GM21447 (cell line): ENCODE measurements at regions not wholly inside any gene's neighbourhood (a gene's known extent, or its start where the extent isn't known, plus 50 kb on each side); places are given as distances from the start of the nearest gene placed in this dataset.

Experiments
- ATAC-seq: cut with Tn5 transposase; IDR thresholded peaks from one replicate; pipeline ENCODE4 v1.9.1; 2021; ENCODE audit not compliant: unreplicated experiment

DNA sequence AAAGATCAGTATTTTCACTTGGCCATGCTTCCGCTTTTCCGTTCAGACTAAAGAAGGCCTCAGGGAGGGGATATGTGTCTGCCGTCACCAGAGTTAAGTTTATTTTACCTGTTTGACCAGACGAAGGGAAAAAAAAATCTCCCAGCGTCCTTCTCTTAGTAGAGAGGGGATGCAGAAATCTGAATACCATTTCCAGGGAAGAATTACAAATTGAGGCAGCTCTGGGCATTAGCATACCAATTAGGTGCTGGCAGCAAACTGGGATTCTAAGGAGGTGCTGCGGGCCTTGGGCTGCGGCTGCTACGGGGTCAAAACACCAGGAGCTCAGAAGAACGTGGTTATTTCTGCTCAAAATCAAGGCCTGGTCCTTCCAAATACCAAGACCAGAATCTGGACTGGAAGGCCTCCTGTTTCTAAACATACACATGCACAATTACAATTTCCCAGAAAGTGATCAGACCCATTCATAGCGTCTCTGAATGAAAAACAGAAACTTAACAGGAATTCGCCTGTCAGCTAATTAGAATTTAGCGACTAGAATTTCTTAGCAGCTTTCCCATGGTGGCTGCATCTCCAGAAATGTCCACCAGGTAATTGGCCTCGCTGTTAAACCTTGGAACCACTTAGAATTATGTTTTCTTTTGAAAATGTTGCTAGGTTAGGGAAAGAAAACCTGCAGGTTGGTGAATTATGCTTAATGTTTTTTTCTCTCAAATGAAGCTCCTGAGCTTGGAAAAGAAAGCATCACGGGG is 617.0 kb downstream of the VRK1 start:
- no peak for ATAC-seq

DNA sequence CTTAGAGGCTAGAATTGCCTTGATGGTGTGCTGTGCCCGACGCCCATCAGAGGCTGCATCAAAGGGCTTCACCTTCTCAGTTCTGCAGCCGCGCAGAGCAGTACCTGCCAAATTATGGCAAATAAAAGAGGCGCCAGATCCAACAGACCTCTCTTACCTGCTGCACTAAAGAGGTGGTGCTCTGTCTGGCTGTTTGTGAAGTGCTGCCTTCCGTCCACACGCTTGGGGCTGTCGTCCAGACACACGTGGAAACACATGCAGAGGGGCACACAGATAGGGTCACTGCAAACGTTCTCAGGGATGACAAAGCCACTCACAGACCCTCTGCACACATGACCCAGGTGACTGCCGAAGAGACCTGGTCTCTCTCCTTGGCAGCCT is 617.5 kb downstream of the VRK1 start:
- no peak for ATAC-seq

DNA sequence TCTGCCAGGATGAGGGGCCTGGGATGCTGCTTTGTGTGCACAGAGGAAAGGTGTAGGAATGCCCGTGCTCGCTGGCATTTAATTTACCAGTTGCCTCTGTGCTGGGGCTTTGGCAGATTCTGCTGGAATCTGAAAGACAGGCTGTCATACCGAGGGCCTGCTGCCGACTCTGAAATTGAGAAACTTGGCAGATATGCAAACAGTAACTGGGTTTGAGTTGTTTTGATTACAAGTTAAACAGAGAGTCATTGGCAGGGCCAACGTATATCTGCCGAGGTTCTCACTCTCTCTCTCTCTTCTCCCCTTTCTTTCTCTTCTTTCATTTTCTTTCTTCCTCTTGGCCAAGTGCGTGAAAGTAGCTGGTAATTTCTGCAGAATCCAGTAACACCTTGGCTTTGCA is 618.7 kb downstream of the VRK1 start:
- no peak for ATAC-seq

DNA sequence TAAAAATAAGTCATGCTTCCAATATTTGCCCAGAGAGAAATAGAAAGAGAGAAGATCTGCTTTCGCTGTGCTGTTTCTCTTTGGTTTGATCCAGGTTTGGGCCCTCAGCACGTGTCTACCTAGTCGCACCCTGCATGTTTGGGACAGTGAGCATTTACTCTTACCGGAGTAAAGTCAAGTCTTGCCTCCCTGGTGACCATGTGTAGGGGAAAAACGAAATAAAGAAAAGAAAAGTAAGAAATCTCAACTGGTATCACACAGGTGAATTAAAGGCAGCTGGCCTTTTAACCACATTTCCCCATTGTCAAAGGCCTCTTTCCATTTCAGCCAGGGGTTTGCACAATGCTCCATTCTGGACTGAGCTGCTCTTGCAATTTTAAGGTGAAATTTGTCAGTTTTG is 619.4 kb downstream of the VRK1 start:
- no peak for ATAC-seq

DNA sequence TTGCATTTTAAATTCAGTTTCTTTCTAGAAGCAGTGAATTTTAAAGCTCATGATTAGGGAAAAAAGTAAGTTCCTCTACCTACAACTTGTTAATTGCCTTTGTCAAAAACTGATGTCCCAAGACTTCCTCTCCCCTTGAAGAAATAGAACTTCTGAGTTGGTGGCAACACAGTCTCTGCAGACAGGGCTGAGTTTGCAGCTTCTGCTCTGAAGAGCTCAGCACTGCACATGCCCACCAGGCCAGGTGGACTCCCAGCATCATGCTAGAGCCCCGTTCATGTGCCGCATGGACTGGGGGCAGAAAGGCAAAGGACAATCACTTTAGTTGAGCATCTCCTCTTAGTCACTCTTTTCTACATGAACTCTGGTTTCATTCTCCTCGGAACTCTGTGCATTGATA is 620.1 kb downstream of the VRK1 start:
- ATAC-seq = no peak

DNA sequence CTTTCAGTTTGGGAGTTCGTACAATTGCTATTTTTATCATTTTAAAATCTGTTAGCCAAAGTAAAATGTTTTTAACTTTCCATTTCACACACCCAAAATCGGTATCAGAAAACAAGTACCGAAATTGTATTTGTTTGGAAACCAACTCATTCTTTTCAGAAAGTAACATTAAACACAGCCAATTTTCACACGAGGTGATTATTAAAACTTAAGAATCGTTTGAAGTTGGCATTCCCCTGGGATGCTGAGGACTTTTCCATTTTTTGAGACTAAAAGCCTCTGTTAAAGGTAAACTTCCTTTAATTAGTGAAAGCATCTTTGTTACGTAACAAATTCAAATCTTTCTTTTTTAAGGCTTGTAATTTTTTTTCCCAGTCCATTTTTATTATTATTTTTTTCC is 623.0 kb downstream of the VRK1 start:
- no peak for ATAC-seq

DNA sequence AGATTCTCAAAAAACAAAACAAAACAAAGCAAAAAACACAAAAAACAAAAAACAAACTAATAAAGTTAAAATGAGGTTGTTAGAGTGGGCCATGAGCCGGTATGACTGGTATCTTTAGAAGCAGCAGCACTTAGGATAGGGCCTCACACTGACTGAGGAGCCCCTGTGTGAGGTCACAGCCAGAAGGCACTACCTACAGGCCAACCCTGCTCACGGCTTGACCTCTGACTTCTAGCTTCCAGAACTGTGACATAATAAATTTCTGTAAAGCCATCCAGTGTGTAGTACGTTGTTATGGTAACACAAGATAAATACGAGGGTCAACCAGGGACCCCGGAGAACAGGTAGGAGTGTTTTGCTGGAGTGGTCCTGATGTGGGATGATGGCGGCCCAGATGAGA is 629.6 kb downstream of the VRK1 start:
- no peak for ATAC-seq

DNA sequence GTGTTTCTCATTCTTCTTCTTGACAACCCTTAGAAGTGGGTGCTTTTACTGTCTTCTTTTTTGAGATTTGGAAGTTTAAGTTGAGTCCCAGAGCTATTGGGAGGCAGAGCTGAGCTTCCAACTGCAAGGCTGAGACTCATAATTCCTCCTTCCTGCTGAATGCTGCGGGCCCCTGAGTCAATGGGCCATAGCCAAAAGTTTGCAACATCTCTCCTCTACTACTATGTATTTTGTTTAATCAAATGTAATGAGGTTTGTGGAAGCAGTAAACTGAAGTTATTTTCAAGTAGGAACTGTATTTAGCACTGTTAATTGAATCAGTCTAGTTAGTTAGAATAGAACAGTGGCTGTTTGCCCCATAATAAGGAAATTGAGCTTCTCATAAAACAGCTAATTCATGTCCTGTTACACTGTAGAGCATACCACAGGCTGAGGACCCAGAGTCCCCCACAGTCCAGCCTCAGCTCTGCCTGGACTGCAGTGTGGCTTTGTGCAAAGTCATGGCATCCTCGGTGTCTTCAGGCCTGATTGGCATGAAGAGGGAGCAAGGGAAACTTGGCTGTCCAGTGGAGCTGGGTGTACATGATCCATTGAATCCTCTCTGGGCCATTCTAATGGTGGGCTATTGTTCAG is 631.7 kb downstream of the VRK1 start:
- no peak for ATAC-seq

DNA sequence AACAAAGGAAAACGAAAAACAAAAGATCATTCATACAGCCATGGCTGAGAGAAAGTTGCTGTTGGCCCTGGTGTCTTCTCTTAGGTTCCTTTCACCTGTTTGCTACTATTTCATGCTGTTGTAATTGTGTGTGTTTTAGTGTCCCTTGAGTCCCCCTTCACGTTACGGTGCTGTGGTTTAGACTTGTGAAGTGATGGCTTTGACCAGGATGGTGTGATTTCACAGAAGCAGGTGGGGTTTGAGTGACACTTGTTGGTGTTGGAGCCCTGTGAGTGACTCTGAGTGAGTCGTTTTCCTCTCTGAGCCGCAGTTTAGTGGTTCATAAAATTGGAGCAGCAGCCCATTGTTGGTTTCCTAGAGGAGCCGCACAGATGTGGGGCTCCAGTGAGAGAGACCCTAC is 635.4 kb downstream of the VRK1 start:
- ATAC-seq = no peak

DNA sequence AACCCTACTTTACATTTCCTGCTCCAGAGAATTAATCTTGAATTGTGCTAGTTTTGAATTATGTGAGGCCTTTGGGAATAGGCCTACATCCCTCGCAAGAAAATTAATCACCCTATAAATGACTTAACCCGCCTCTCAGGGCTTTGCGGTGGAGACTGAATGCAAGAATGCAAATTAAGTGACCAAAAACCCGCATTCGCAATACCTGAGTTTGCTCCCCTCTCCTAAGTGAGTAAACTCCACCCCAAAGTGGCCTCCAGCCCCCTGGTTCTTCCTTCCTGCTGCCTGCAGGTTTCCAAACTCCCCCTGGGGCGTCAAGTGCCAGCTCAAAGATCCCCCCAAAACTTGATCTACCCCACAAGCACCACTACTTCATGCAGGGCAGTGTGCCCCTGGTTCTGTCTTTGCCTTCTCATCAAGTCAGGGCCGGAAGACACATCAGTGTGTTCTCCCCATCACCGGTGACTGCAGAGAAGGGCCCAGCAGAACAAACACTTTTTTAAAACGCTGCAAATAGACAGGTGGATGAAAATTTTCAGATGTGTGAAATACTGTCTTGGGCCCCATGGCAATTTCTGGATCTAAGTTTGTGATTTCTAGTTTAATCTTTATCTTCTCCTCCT is 644.7 kb downstream of the VRK1 start:
- no peak for ATAC-seq

DNA sequence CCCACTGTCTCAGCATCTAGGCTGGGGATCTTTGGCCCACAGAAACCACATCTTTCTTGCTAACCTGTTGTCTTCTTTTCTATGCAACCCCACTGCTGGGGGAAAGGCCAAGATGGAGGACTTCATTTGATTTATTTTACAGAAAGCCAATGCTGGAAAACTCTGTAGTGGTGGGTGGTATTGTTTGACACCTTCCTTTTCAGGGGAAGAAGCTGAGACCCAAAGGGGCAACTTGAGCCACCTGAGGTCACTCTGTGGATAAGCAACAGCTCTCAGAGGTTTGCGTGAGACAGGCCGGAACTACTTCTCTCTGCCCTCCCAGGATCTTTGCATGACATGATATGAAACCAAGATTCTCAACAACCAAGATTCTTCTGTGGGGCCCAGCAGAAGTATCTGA is 645.2 kb downstream of the VRK1 start:
- ATAC-seq = no peak

DNA sequence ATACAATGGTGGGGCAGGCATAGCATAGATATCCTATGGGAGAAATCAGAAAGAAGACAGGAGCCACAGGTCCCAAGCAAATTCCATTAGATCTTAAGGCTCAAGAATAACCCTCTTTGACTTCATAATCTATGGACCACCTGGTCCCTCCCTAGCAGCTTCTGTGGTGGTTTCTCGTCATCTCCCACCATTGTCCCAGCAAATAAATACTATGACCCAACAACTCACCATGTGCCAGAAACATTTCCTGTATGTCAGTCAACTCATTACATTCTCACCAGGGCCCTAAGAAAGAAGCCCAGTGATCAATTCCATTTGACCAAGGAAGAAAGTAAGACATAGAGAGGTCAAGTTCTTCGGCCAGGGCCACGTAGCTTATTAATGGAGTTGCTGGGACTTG is 646.2 kb downstream of the VRK1 start:
- ATAC-seq = no peak

DNA sequence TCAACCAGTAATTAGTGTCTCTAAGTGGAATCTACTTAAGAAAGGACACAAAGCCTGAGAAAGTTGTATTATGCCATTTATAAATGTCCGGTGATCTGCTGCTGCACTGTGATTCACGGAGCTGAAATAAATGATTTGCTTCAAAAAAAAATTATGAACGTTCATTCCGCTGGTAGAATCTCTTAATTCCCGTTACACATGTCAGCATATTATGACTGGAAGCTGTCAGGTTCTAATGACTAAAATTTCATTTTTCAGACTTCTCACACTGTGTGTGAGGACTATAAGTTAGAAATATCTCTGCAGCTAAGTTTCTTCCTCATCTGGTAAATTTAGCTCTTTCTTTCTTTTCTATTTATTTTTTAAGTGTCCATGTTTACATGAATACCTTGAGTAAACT is 647.1 kb downstream of the VRK1 start:
- ATAC-seq = no peak

DNA sequence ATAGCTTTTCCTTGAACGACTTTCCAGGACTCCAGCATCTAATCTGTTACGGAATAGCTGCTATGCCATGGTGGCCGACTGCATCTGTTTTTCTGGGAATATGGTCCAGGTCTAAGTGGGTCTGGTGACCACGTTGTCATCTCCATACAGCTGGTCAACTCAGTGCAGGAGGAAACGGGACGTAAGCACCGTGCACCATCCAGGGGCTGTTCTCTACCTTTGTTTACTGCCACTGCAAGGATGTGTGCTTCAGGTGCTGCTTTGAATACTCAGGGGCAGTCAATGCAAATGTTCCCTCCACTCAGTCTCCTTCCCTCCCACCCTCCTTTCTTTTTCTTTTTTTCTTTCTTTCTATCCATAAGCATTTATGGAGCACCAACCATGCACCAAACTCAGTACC is 648.2 kb downstream of the VRK1 start:
- no peak for ATAC-seq

DNA sequence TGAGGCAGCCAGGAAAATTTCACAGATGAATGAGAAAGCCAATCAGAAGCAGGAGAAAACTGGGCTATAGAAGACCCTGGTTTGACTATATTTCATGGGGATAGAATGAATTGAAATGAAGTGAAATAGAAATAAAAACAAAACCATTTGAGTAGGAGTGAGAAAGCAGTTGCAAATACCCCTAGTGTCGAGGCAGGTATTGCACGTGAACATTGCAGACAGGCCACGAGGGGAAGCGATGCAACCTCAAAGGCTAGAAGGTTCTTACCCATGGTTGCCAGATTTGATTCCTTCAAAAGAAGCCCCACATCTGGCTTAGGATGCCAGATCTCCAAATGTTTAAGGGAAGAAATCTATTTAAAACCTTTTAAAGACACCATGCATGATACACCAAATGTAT is 648.9 kb downstream of the VRK1 start:
- ATAC-seq = no peak

DNA sequence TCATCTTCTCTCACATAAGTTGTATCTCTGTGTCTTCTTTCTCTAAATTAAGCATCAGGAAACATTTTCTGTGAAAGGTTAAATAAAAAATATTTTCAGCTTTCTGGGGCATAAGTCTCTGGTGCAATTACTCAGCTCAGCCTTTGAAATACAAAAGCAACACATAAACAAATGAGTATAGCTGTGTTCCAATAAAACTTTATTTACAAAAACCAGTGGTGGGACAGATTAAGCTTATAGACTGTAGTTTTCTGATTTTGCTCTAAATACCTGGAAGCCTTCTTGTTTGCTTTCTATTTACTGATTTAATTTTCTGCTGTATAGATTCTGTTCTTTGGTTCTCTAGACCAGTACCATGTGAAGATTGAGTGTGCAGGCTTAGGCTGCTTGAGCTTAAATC is 655.1 kb downstream of the VRK1 start:
- no peak for ATAC-seq

DNA sequence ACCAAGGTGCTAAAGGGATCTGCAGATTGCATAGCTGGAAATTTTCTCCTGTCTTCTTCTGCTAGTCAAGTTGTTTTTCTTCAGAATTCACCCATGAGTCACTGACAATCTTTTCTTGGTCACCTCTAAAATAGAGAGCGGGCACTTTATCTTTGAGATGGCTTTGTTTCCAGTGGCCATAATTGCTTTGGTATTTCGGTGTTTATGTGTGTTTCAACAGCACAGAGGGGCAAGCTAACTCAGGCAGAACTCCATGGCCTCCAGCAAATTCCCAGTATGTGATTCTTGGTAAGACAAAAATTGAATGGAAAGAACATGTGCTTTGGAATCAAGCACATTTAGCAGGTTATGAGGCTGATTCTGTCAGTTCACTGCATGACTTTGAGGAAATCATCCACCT is 656.8 kb downstream of the VRK1 start:
- ATAC-seq = no peak

DNA sequence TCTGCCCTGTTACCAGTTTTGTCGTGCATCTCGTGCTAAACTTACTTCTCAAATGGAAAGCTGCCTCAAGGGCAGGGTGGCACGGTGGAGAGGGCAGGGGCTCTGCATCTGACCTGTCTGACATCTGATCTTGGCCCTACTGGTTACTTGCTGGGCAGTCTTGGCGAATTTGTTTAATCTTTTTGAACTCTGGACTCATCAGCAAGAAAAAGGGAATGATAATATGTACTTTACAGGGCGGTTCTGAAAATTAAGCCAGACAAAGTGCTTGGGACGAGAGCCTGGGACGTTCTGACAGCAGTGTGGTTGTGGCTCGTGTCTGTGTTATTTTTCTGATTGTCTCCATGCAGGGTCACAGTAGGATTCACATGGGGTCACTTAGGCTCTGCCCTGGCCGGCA is 659.3 kb downstream of the VRK1 start:
- ATAC-seq = no peak

DNA sequence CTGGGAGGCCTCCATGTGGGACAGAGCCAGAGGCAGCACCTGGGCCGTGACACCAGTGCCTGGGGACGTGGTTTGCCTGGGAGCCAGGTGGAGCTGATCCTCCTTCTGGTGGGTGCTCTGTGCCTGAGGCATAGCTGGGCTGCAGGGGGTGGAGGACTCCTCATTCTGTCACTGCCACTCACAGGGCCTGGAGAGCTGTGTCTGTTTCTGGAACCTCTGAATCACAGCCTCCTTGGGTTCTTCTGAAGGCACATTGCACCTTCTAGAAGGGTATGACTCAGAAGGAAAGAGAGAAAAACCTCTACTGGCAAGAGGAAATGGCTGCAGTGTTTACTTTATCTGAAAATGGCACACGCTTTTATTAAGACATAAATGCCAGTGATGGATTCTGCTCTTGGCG is 659.8 kb downstream of the VRK1 start:
- no peak for ATAC-seq

DNA sequence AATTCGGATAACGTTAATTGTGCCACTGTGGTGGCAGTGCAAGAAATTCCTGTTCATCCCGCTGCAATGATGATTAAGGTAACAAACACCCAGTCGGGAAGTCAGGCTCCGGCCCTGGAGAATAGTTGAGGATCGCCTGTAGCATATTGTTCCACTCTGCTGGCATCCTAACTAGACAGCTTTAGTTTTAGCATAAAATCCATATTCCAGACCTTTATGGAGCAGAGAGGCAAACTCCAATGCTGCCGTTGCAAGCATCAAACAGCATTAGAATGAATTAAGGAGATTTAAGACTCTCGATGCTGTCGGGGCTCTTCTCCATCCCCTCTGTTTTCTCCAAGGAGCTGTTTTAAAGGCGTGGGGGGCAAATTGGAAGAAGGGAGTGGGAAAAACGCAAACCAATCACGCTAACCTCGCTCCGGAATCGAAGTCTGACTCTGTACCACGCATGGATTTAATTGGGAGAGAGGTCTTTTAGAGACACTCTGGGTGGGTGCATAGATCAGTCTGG is 660.4 kb downstream of the VRK1 start:
- ATAC-seq = no peak

DNA sequence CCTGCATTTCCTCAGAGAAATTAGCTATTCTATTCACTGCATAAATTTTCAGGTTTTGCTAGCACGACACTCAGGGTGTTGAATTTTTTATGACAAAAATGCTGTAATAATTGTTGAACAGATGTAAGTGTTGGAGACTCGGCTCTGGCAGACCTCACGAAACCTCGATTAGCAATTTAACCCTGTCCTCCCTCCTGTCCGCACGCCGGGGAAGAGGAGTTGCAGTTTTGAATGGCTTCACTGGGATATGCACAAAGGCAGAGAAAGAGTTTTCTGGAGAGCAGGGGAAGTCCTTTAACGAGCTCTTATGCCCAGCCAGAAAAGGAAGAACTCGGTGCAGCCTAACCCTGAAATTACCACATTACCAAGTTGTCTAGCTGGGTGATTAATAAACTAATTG is 661.1 kb downstream of the VRK1 start:
- ATAC-seq = no peak
